Astrocyte of the hippocampus (primary cell): ENCODE measurements at regions not wholly inside any gene's neighbourhood (a gene's known extent, or its start where the extent isn't known, plus 50 kb on each side); places are given as distances from the start of the nearest gene placed in this dataset.
"Not testable (repeated sequence)": the region's sequence is repeated elsewhere in the genome, so short reads cannot be mapped to it uniquely, and the experiment has no call there.

Experiments
- DNase-seq: peaks from one replicate; pipeline ENCODE4 v3.0.0; 2011; ENCODE audit warnings: low read depth, low spot score

DNA sequence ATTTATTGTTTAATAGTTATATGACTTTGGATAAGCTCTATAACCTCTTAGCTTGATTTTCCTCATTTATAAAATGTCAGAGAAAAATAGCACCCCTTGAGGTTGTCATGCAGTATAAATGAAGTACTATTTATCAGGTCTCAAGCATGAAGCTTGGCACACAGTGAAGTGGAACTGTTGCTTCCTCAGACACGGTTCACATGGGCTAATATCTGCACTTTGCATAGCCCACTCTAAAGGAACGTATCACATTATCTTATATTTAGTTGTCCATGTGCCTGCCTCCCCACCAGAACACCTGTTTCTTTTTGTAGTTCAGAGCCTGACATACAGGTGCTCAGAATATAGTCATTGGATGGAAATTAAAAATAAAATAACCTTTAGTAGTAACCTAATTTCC, 273.7 kb downstream of the SOX2 start:
- DNase-seq = no peak

DNA sequence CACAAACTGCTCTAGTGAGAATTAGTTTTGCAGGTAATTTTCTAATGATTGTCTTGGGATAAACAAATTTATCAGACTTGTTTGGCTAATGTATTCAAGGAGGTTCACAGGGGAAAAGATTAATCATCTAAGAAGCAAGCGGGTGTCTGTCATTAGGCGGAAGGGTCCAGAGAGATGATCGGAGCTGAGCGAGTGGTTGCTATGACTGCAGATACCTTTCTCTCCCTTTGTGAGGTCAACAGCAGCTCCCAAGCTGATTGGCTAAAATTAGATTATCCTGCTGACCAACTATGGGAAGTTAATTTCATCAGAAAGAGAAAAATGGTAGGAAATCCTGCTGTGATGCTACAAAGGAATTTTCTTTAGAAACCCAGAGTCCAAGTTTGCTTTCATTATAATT, 276.0 kb downstream of the SOX2 start:
- no peak for DNase-seq

DNA sequence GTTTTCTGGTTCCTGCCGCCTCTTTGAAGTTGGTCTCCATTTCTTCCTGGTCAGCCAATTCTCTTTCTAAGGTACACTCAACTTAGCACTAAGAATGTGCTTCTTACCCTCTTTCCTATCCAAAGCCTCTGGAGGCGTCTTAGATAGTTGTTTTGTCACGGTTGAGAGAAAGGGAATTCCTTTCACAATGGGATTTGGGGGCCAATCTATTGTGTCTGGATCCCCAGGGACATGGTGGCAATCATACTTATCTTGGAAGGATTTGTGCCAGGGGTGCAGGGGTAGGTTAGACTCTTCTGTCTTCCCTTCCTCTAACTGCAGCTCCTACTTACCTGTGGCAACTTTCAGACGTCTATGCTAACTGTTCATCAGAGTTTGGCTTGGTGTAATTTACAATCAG, 287.1 kb downstream of the SOX2 start:
- no peak for DNase-seq

DNA sequence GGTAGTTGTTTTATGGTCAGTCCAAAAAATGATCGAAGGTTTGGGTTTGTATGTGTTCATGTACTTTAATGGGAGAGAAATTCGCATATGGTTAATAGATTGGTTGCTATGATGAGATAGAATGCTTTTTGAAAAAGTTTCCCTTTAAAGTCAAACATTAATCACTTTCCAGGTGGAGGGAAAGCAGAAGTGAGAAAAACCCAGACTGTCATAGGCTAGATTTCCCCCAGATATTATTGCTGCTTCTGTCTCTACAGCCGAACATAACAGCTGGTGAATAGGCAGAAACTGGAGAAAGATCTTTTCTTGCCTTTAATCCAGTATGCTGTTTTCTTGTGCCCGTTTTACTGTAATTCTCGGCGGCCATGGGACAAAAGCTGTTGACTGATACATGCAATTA, 287.6 kb downstream of the SOX2 start:
- DNase-seq = no peak

DNA sequence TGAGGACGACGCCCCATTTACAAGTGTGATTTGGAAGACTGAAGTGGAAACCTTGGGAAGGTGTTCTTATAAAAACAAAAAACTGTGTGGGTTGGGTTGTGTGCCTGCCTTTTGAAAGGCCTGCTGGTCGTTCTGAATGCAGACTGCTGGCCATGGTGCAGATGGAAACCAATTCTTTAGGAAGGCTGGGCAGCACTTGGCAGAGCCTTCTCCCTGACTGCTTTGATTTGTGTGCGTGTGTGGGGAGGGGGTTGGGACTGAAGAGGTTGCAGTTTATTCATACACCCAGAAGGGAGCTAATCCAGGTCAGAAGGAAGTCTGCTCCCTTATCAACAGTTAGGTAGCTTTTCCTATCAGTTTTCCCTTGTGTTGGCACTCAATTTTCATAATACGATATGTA, 288.7 kb downstream of the SOX2 start:
- peak; percentile 21 for DNase-seq

DNA sequence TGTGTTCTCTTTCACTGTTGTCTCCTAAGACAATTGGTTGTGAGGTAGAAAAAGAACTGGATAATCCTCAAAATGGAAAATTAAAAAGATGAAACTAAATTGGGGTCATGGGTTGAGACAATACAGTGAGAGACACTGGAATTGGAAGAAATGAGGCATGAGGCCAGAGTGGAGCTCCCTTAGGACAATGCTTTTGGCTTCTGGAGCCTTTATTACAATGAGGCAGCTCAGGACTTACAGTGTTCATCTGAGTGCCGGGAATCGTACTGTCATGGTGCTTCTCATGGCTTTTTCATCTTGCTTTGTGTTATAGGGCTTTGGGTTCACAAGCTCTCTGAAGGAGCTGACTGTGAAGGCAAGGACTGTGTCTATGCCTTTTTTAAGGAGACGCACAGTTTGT, 293.5 kb downstream of the SOX2 start:
- no peak for DNase-seq

DNA sequence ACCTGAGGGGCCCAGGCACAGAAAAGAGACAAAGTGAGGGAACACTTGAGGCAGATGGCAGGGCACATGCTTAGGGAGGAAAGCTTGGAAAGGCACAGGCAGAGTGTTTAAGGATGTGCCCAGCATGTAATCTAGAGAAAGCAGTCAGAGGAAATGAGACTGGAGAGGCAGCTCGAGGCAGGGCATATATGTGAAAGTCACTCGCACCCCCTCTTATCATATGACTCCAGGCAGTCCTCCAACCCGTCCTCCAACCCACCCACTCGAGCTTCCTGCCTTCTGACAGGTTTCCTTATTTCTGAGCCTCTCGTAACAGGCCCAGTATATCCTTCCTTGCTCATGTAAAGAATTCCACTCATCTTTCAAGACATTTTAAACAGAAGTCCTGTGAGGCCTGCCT, 294.0 kb downstream of the SOX2 start:
- no peak for DNase-seq

DNA sequence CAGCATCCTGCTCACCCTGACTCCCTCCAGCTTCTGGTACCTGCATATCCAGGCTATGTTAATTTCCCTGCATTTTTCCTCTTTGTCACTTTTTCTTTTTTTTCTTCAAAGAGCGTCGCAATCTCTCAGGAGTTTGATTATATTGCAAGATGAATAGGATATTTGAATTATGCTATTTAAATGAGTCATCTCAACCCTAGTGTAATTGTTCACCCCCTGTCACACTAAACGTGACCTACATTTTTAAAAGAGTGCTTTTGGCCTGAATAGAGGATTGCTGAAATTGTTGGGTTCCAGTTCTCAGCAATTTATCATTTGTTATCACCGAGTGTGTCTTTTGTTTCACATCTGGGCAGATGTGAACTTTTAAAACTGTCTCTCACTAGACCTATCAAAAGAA, 294.7 kb downstream of the SOX2 start:
- DNase-seq = no peak

GRCh38 chr3:182007441-182007840, 295.7 kb downstream of the SOX2 start:
- DNase-seq = no peak

- DNase-seq = no peak
Observed at GRCh38 chr3:182018361-182018760, 306.6 kb downstream of the SOX2 start.

DNA sequence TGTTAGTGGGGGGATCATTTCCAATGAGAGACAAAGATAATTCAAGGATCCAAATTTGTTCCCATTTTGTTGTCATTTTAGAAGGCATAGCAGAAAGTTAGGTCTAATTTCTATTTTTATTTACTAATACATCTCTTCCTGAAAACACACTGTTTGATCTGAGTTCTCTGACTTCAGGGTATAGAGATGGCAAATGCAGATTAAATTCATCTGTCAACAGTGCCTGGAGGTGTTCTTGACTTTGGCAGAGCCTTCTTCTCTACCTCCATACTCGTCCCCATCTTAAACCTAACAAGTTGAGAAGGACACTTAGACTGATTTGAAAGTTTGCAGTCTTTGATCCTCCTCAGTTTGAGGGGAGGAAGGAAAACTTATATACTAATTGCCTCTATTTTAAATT, 308.2 kb downstream of the SOX2 start:
- no peak for DNase-seq

- DNase-seq = no peak
Observed at GRCh38 chr3:182023843-182024242, 312.1 kb downstream of the SOX2 start.

- peak; percentile 82 for DNase-seq
Observed at GRCh38 chr3:182027366-182027765, 315.6 kb downstream of the SOX2 start.

GRCh38 chr3:182028081-182028480, 316.4 kb downstream of the SOX2 start:
- peak; percentile 46 for DNase-seq

DNA sequence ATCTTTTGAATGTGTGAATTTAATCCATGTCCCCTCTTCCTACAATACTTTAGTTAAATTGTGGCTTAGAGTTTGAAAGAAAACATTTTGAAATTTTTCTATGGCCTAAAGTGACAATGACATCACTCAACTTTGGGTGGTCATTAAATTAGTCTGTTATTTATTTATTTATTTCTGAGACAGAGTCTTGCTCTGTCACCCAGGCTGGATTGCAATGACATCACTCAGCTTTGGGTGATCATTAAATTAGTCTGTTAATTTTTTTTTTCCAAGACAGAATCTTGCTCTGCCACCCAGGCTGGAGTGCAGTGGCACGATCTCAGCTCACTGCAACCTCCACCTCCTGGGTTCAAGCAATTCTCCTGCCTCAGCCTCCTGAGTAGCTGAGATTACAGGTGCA, 322.5 kb downstream of the SOX2 start:
- DNase-seq = not testable (repeated sequence)

GRCh38 chr3:182035324-182035723, 323.6 kb downstream of the SOX2 start:
- DNase-seq = no peak

- DNase-seq = no peak
Observed at GRCh38 chr3:182036382-182036781, 324.7 kb downstream of the SOX2 start.

DNA sequence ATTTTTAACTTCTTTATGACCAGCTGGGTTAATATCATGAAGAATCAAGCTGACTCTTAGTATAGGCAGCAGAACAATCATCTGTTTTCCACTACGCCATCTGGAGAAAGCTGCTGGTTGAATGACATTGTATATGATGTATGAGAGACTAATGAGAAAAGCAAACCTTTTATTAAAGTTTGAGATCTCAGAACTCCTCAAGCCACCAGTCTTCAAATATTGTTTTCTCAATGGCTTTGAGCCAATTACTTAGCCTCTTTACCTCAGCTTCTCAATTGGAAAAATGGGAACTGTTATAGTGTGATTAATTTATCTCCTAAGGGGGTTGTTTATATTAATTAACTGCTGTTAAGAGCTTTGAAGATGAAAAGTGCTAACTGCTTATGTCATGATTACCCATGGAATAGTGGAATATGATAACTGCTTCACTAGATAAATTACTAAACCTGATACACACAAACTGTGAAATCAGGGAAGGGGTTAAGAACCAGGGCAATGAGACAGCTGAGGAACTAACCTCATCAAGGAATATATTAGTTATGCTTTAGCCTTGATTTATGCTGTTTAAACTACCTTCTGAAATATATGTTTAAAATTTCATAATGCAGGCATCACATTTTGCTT, 330.1 kb downstream of the SOX2 start:
- no peak for DNase-seq

- no peak for DNase-seq
Observed at GRCh38 chr3:182045736-182046135, 334.0 kb downstream of the SOX2 start.

GRCh38 chr3:182046166-182046764, 334.5 kb downstream of the SOX2 start:
- no peak for DNase-seq

DNA sequence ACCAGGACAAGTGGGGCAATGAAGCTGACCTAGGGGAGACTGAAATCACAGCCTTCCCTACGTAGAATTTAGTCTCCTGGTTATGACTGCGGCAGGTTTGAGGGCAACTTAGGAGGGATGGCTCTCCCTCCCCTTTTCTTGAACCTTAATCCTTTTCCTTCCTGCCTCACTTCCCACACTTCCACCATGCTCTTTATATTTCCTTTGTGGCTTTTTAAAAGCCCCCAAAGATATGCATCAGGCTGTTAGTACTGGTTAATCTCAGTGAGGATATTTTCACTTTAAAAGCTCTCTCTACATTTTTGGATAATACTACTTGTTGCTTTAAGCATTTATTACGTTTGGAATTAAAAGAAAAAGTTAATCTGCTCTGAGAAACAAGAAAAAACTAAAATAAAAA, 339.2 kb downstream of the SOX2 start:
- DNase-seq = no peak

- no peak for DNase-seq
Observed at GRCh38 chr3:182052332-182052731, 340.6 kb downstream of the SOX2 start.

GRCh38 chr3:182052757-182053156, 341.0 kb downstream of the SOX2 start:
- no peak for DNase-seq

- DNase-seq = peak; percentile 41
Observed at GRCh38 chr3:182058488-182058887, 346.8 kb downstream of the SOX2 start.
